Stimulated activated CD8-positive, alpha-beta memory T cell treated with anti-CD3 and anti-CD28 coated beads, Interleukin-15, amount 100 ng/mL, for 4 hours (primary cell): ENCODE measurements at regions not wholly inside any gene's neighbourhood (a gene's known extent, or its start where the extent isn't known, plus 50 kb on each side); places are given as distances from the start of the nearest gene placed in this dataset.

Experiments used
- DNase-seq, 2 donors: peaks; one replicate each; pipeline ENCODE4 v3.0.0-alpha.2; 2020; ENCODE audit warnings: low read depth in 2 of 2

- no peak for DNase-seq
Observed at GRCh38 chr22:48740731-48741405, 1086.8 kb downstream of the BRD1 start.

GRCh38 chr22:48740086-48740730 lies 1087.5 kb downstream of the BRD1 start:
- no peak for DNase-seq

- DNase-seq, result no peak
Observed at GRCh38 chr22:48739348-48740085, 1088.2 kb downstream of the BRD1 start.

DNA sequence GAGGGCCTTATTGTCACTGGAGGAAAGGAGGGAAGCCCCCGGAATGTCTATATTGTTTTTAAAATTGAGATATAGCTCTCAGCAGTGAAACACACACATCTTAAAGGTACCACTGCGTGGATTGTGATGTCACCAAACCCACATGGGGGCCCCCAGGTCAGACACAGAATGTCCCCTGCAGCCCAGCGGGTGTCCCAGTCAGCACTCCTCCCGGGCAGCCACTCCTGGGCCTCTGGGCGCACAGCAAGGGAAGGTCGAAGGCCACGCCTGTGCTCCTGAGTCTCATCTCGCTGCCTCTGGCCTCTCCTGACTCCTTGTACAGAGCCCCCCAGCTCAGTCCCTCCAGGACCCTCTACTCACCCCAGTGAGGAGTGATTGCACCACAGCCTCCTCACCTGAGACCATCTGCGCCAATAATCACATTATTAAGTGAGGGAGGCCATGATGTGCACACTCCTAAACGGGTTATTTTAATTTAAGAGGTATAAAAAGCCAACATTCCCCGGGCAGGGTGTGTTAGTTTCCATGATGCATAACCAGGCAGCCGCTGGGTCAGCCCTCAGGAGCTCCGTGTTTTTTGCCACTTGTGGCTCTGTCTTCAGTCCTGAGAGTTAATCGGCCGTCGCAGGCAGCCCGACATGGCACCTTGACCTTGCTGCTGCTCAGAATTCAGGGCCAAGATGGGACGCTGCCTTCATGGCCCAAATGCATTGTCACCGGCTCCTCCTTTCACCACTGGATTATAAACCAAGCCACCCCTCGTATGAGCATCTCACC lies 1089.3 kb downstream of the BRD1 start:
- no peak for DNase-seq

GRCh38 chr22:48737461-48738203 lies 1090.0 kb downstream of the BRD1 start:
- DNase-seq, result no peak

GRCh38 chr22:48736593-48737460 lies 1090.8 kb downstream of the BRD1 start:
- no peak for DNase-seq

DNA sequence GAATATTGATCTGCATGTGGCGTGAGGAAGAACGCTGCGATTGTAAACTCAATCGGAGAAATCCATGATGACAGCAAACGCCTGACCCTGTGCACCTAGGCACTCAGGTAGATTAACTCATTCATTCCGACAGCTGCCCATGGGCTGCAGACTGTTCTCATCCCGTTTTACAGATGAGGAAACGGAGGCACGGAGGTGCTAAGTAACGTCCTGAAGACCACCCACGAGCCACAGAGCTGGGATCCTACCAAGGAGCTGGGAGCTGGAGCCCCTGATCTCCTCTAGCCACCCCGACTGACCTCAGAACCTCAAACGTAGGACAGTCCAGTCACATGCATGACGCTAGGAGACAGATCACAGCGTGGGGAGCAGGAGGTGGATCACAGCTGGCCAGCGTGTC lies 1092.7 kb downstream of the BRD1 start:
- DNase-seq, result no peak

- no peak for DNase-seq
Observed at GRCh38 chr22:48734359-48734758, 1093.3 kb downstream of the BRD1 start.

DNA sequence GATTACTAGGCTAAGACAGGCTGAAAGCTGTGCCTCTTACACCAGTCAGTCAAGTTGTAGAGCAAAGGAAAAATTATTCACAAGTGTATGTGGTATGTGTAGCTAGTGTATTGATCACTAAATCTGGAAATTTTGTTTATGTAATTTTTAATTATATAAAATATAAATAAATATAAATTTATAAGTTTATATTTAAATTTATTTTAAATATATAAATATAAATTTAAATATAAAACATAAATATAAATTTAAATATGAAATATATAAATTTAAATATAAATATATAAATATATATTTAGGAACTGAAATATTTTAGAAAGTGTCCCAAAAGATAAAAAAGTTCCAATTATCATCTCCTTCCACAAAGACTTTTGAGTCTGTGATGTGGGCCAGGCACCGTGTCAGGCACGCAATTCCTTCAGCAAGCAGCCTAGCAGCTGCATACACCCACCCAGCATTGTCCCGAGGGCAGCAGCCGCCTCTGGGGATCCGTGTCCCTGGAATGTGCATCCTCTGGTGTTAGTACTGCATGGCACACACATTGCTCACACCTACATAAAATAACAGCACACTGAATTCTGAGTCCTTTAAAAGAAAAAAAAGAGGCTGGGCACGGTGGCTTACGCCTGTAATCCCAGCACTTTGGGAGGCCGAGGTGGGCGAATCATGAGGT lies 1098.0 kb downstream of the BRD1 start:
- no peak for DNase-seq

- no peak for DNase-seq
Observed at GRCh38 chr22:48727454-48728058, 1100.1 kb downstream of the BRD1 start.

- no peak for DNase-seq
Observed at GRCh38 chr22:48724899-48725298, 1102.8 kb downstream of the BRD1 start.

DNA sequence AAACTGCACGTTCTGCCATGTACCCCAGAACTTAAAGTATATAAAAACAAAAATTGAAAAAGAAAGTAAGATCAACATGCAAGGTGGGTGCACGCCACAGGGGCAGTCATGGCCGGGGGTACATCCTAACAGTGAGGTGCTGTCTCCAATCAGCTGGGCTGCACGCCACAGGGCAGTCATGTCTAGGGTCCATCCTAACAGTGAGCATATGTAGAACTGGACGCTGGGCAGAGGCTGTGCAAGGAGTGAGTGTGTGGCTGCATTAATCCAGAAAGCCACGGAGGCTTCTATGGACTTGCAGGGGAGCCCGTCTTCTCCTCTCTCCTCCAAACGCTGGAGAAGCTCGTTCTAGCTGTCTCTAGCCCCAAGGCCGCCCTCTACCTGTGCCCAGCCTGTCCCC lies 1105.0 kb downstream of the BRD1 start:
- no peak for DNase-seq

DNA sequence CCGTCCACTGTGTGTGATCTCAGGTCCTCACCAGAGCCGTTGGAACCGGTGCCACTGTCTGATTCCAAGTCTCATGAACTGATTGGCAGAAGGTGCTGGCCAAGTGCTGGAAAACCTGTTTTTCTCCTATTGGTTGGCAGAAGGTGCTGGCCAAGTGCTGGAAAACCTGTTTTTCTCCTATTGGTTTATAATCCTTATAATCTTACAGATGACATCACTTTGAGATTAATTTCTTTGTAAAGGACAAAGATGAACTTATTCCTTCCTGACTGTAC lies 1106.3 kb downstream of the BRD1 start:
- DNase-seq, result no peak

- no peak for DNase-seq
Observed at GRCh38 chr22:48720662-48721394, 1106.8 kb downstream of the BRD1 start.

GRCh38 chr22:48719978-48720661 lies 1107.6 kb downstream of the BRD1 start:
- no peak for DNase-seq

- DNase-seq, result no peak
Observed at GRCh38 chr22:48718818-48719500, 1108.7 kb downstream of the BRD1 start.

DNA sequence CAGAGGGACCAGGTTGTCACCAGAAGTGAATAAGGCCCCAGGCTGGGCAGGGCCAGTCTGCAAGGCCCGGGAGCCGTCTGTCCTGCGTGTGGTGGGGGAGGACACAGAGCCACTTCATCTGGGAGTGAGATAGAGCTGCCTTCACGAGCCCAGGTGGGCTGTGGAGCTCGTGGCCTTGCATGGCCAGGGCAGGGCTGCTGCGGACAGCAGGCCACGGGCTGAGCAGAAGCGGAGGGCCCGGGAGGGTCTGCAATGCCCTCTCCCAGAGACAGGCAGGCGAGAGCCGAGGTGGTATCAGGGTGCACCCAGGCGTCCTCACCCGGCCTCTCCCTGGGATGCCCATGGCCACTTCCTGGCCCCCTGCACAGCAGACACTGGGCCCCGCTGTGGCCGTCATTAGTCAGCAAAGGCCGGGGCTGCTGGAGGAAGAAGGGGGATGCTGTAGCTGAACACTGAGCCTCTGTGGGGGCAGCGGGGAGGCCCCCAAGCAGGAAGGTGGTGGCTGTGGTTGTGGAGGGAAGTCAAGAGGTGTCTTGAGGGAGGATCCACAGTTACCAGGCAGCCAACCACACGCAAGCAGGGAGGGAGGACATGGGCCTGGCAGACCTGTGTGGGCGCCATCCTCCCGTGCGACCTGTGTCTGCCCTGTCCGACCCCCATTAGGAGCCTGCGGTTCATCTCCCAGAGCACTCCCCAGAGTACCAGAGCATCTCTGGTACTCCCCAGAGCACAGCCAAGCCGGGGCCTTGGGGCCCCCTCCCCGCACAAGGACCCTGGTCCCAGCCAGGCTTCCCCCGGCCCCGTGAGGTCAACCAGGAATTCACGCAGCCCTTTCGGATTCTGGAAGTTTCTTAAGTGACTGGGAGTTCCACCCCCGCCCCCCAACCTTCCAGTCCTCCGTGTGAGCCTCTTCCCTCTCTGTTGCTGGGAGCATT lies 1109.5 kb downstream of the BRD1 start:
- DNase-seq, result no peak
